GM18502 (cell line): ENCODE measurements at regions not wholly inside any gene's neighbourhood (a gene's known extent, or its start where the extent isn't known, plus 50 kb on each side); places are given as distances from the start of the nearest gene placed in this dataset.

Experiments
- ATAC-seq: cut with Tn5 transposase; IDR thresholded peaks from one replicate; pipeline ENCODE4 v1.9.1; 2021; ENCODE audit warnings: mild to moderate bottlenecking; ENCODE audit not compliant: unreplicated experiment, poor library complexity

GRCh38 chr1:204736836-204737235, 51.3 kb upstream of the LRRN2 start:
- no peak for ATAC-seq

- no peak for ATAC-seq
Measured at GRCh38 chr1:204738506-204738905, 53.0 kb upstream of the LRRN2 start.

- ATAC-seq: no peak
Measured at GRCh38 chr1:204740354-204740753, 54.8 kb upstream of the LRRN2 start.

- no peak for ATAC-seq
Measured at GRCh38 chr1:204741440-204741839, 55.9 kb upstream of the LRRN2 start.

GRCh38 chr1:204742676-204743251, 57.2 kb upstream of the LRRN2 start:
- no peak for ATAC-seq

GRCh38 chr1:204744107-204744779, 58.7 kb upstream of the LRRN2 start:
- no peak for ATAC-seq

- ATAC-seq: no peak
Measured at GRCh38 chr1:204746838-204747442, 61.4 kb upstream of the LRRN2 start.

GRCh38 chr1:204751480-204751879, 65.9 kb upstream of the LRRN2 start:
- no peak for ATAC-seq

GRCh38 chr1:204751883-204752687, 66.5 kb upstream of the LRRN2 start:
- ATAC-seq: no peak

- no peak for ATAC-seq
Measured at GRCh38 chr1:204752688-204753040, 67.1 kb upstream of the LRRN2 start.

GRCh38 chr1:204754821-204755220, 69.3 kb upstream of the LRRN2 start:
- no peak for ATAC-seq

GRCh38 chr1:204756349-204756748, 70.8 kb upstream of the LRRN2 start:
- ATAC-seq: no peak

- ATAC-seq: no peak
Measured at GRCh38 chr1:204756811-204757210, 71.3 kb upstream of the LRRN2 start.

- no peak for ATAC-seq
Measured at GRCh38 chr1:204758601-204759000, 73.1 kb upstream of the LRRN2 start.

GRCh38 chr1:204760350-204760749, 74.8 kb upstream of the LRRN2 start:
- no peak for ATAC-seq

GRCh38 chr1:204760757-204761156, 75.2 kb upstream of the LRRN2 start:
- ATAC-seq: no peak

- ATAC-seq: no peak
Measured at GRCh38 chr1:204763773-204764427, 78.4 kb upstream of the LRRN2 start.

- no peak for ATAC-seq
Measured at GRCh38 chr1:204769997-204770396, 84.5 kb upstream of the LRRN2 start.

GRCh38 chr1:204771358-204771757, 85.8 kb upstream of the LRRN2 start:
- ATAC-seq: no peak

- ATAC-seq: no peak
Measured at GRCh38 chr1:204773246-204773645, 87.7 kb upstream of the LRRN2 start.

- ATAC-seq: no peak
Measured at GRCh38 chr1:204775546-204775945, 90.0 kb upstream of the LRRN2 start.
